Adipocyte (in vitro differentiated cells): ENCODE measurements at regions not wholly inside any gene's neighbourhood (a gene's known extent, or its start where the extent isn't known, plus 50 kb on each side); places are given as distances from the start of the nearest gene placed in this dataset.

Source experiments
- DNase-seq: peaks from one replicate; pipeline ENCODE4 v3.0.0-alpha.2; 2015; ENCODE audit warnings: low read depth
- H3K27me3 ChIP-seq: replicated peaks from 2 replicates; pipeline ENCODE4 v1.7.0; 2013; ENCODE audit warnings: mild to moderate bottlenecking, low read length, moderate library complexity; ENCODE audit not compliant: control insufficient read depth, insufficient read depth
- H3K36me3 ChIP-seq: 2 replicates; pipeline ENCODE4 v1.7.0; 2013; ENCODE audit warnings: low read length, mild to moderate bottlenecking, moderate library complexity; ENCODE audit not compliant: control insufficient read depth, insufficient read depth, severe bottlenecking
- H3K4me1 ChIP-seq: 2 replicates; pipeline ENCODE4 v1.7.0; 2013; ENCODE audit warnings: mild to moderate bottlenecking, low read length, moderate library complexity; ENCODE audit not compliant: control insufficient read depth, insufficient read depth
- H3K4me3 ChIP-seq: 2 replicates; pipeline ENCODE4 v1.7.0; 2013; ENCODE audit warnings: mild to moderate bottlenecking, low read length, moderate library complexity
- H3K9ac ChIP-seq: 2 replicates; pipeline ENCODE4 v1.7.0; 2013; ENCODE audit warnings: mild to moderate bottlenecking, low read length, moderate library complexity
- H3K9me3 ChIP-seq: 2 replicates; pipeline ENCODE4 v1.7.0; 2013; ENCODE audit warnings: mild to moderate bottlenecking, low read length, moderate library complexity; ENCODE audit not compliant: control insufficient read depth

GRCh38 chr1:115430441-115431158, 92.6 kb upstream of the NGF start:
- peak; percentile 73 for DNase-seq
- Histone ChIP-seq H3K36me3 (no peaks in the 10 kb centered on the region), H3K4me1 (peaks cover 66% of the 10 kb centered on the region)

GRCh38 chr1:115429884-115430283, 91.8 kb upstream of the NGF start:
- peak overlapping the region; percentile 10 for H3K9ac ChIP-seq
- H3K27me3 ChIP-seq, result no peaks in the 10 kb centered on the region
- peaks cover 68% of the 10 kb centered on the region for H3K4me1 ChIP-seq
- H3K4me3 ChIP-seq, result no peak overlapping the region
- H3K36me3 ChIP-seq, result no peaks in the 10 kb centered on the region
- H3K9me3 ChIP-seq, result no peaks in the 10 kb centered on the region
- DNase-seq, result no peak

More at GRCh38 chr1:115430441-115431158, 92.6 kb upstream of the NGF start:
- Histone ChIP-seq H3K9me3 (no peaks in the 10 kb centered on the region), H3K9ac (peak overlapping the region; percentile 10), H3K4me3 (no peak overlapping the region), H3K27me3 (no peaks in the 10 kb centered on the region)

GRCh38 chr1:115429241-115429640, 91.2 kb upstream of the NGF start:
- no peak overlapping the region for H3K9ac ChIP-seq
- peaks cover 68% of the 10 kb centered on the region for H3K4me1 ChIP-seq
- H3K4me3 ChIP-seq, result no peak overlapping the region
- H3K9me3 ChIP-seq, result no peaks in the 10 kb centered on the region
- H3K27me3 ChIP-seq, result no peaks in the 10 kb centered on the region
- H3K36me3 ChIP-seq, result no peaks in the 10 kb centered on the region
- no peak for DNase-seq

GRCh38 chr1:115428676-115429075, 90.6 kb upstream of the NGF start:
- H3K9ac ChIP-seq, result no peak overlapping the region
- H3K4me1 ChIP-seq, result peaks cover 67% of the 10 kb centered on the region
- no peaks in the 10 kb centered on the region for H3K36me3 ChIP-seq
- no peaks in the 10 kb centered on the region for H3K27me3 ChIP-seq
- H3K9me3 ChIP-seq, result no peaks in the 10 kb centered on the region
- no peak for DNase-seq
- no peak overlapping the region for H3K4me3 ChIP-seq

- no peak overlapping the region for H3K9ac ChIP-seq
- H3K9me3 ChIP-seq, result no peaks in the 10 kb centered on the region
- no peaks in the 10 kb centered on the region for H3K36me3 ChIP-seq
- peaks cover 63% of the 10 kb centered on the region for H3K4me1 ChIP-seq
- no peaks in the 10 kb centered on the region for H3K27me3 ChIP-seq
- no peak for DNase-seq
- H3K4me3 ChIP-seq, result no peak overlapping the region
Observed at GRCh38 chr1:115428256-115428655, 90.2 kb upstream of the NGF start.

- H3K27me3 ChIP-seq, result no peaks in the 10 kb centered on the region
- H3K9ac ChIP-seq, result peak overlapping the region; percentile 13
- H3K4me1 ChIP-seq, result peaks cover 56% of the 10 kb centered on the region
- no peaks in the 10 kb centered on the region for H3K36me3 ChIP-seq
- no peak for DNase-seq
- H3K9me3 ChIP-seq, result no peaks in the 10 kb centered on the region
- H3K4me3 ChIP-seq, result no peak overlapping the region
Observed at GRCh38 chr1:115426956-115427355, 88.9 kb upstream of the NGF start.

- no peaks in the 10 kb centered on the region for H3K36me3 ChIP-seq
- peak overlapping the region; percentile 1 for H3K9ac ChIP-seq
- H3K4me1 ChIP-seq, result peaks cover 50% of the 10 kb centered on the region
- H3K9me3 ChIP-seq, result no peaks in the 10 kb centered on the region
- no peaks in the 10 kb centered on the region for H3K27me3 ChIP-seq
- DNase-seq, result peak; percentile 59
- H3K4me3 ChIP-seq, result no peak overlapping the region
Observed at GRCh38 chr1:115426231-115426771, 88.3 kb upstream of the NGF start.

GRCh38 chr1:115425442-115425841, 87.4 kb upstream of the NGF start:
- H3K4me3 ChIP-seq, result no peak overlapping the region
- DNase-seq, result no peak

GRCh38 chr1:115423776-115424175, 85.7 kb upstream of the NGF start:
- Histone ChIP-seq H3K4me3 (no peak overlapping the region), H3K9ac (no peak overlapping the region), H3K4me1 (peaks cover 26% of the 10 kb centered on the region), H3K36me3 (no peaks in the 10 kb centered on the region), H3K27me3 (no peaks in the 10 kb centered on the region), H3K9me3 (no peaks in the 10 kb centered on the region)
- DNase-seq, result no peak

More at GRCh38 chr1:115425442-115425841, 87.4 kb upstream of the NGF start:
- Histone ChIP-seq H3K36me3 (no peaks in the 10 kb centered on the region), H3K9me3 (no peaks in the 10 kb centered on the region), H3K4me1 (peaks cover 41% of the 10 kb centered on the region), H3K27me3 (no peaks in the 10 kb centered on the region), H3K9ac (peak overlapping the region; percentile 1)

GRCh38 chr1:115419571-115419970, 81.5 kb upstream of the NGF start:
- H3K4me1 ChIP-seq, result no peaks in the 10 kb centered on the region
- H3K9ac ChIP-seq, result no peak overlapping the region
- H3K36me3 ChIP-seq, result no peaks in the 10 kb centered on the region
- peaks cover 11% of the 10 kb centered on the region for H3K9me3 ChIP-seq
- no peak overlapping the region for H3K4me3 ChIP-seq
- no peaks in the 10 kb centered on the region for H3K27me3 ChIP-seq
- no peak for DNase-seq

GRCh38 chr1:115413621-115414020, 75.6 kb upstream of the NGF start:
- H3K4me1 ChIP-seq, result peaks cover 23% of the 10 kb centered on the region
- no peaks in the 10 kb centered on the region for H3K27me3 ChIP-seq
- DNase-seq, result no peak
- no peak overlapping the region for H3K9ac ChIP-seq
- H3K9me3 ChIP-seq, result peaks cover 11% of the 10 kb centered on the region
- no peak overlapping the region for H3K4me3 ChIP-seq
- no peaks in the 10 kb centered on the region for H3K36me3 ChIP-seq
